ENCODE measurements at regions not wholly inside any gene's neighbourhood (a gene's known extent, or its start where the extent isn't known, plus 50 kb on each side); places are given as distances from the start of the nearest gene placed in this dataset.

- H3K9me3 ChIP-seq, result no peaks in the 10 kb centered on the region
- DNase-seq, result no peak
- intact Hi-C loops (cut with DNase I), result no loop called here
- no peaks in the 10 kb centered on the region for H3K27me3 ChIP-seq
- 67 to 68% methylated on average over 11 of the region's 11 CpGs for WGBS, 2 donors
- H3K4me1 ChIP-seq, result peaks cover 0 to 5% (median 4%) of the 10 kb centered on the region in 3 donors
- H3K36me3 ChIP-seq, result no peaks in the 10 kb centered on the region
- H3K4me3 ChIP-seq, result no peak overlapping the region
- no peak overlapping the region for H3K27ac ChIP-seq
- no peak for TF ChIP-seq POLR2A (IDR thresholded peaks at IDR 0.05)
- TF ChIP-seq, protein P1, sequence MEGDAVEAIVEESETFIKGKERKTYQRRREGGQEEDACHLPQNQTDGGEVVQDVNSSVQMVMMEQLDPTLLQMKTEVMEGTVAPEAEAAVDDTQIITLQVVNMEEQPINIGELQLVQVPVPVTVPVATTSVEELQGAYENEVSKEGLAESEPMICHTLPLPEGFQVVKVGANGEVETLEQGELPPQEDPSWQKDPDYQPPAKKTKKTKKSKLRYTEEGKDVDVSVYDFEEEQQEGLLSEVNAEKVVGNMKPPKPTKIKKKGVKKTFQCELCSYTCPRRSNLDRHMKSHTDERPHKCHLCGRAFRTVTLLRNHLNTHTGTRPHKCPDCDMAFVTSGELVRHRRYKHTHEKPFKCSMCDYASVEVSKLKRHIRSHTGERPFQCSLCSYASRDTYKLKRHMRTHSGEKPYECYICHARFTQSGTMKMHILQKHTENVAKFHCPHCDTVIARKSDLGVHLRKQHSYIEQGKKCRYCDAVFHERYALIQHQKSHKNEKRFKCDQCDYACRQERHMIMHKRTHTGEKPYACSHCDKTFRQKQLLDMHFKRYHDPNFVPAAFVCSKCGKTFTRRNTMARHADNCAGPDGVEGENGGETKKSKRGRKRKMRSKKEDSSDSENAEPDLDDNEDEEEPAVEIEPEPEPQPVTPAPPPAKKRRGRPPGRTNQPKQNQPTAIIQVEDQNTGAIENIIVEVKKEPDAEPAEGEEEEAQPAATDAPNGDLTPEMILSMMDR (IDR thresholded peaks at IDR 0.05), result no peak
Measured at GRCh38 chr6:148068437-148069061, 274.1 kb upstream of the SASH1 start.

DNA sequence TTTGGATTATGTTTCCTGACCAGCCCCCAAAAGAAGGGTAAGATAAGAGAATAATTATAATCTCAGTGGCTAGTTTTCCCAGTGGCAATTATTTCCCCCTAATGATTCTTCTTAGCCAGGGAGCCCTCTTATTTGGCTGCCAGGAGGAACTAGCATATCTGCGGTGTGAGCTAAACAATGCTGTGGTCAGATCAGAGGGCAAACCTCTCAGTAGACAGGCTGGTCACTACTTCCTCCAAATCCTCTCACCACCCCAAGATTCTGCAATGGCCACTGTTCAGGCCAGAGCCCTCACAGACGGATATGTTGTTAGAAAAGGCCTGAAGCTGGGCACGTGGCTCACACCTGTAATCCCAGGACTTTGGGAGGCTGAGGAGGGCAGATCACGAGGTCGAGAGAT, 273.4 kb upstream of the SASH1 start:
- TF ChIP-seq, protein P1 (IDR thresholded peaks at IDR 0.05), result no peak
- TF ChIP-seq POLR2A (IDR thresholded peaks at IDR 0.05), result no peak
- Histone ChIP-seq H3K27me3 (no peaks in the 10 kb centered on the region), H3K4me3 (no peak overlapping the region), H3K4me1 (peaks cover 0 to 12% (median 6%) of the 10 kb centered on the region in 3 donors), H3K27ac (no peak overlapping the region), H3K36me3 (no peaks in the 10 kb centered on the region), H3K9me3 (no peaks in the 10 kb centered on the region)
- DNase-seq, result no peak
- WGBS, 2 donors, result 82 to 84% methylated on average over 4 to 5 of the region's 5 CpGs
- intact Hi-C loops (cut with DNase I), result no loop called here

DNA sequence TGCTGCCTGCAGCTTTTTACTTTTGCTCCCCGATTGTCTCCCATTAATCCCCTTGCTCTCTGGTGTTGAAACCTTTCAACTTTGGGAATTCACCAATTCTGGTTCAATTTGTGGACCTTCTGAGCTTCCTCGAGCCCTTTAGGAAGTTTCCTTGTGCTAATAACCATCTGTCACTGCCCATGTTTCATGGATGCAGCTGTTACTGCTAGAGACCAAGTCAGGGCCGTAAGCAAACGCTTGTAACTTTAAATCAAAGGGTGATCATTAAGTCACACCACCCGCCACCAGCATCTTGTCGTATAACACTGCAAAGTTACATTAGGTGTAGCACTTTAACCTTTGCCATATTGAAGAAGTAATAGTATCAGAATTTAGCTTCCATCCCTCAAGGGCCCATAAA, 268.3 kb upstream of the SASH1 start:
- H3K4me1 ChIP-seq, result peaks cover 0 to 17% (median 6%) of the 10 kb centered on the region in 3 donors
- no peak overlapping the region for H3K4me3 ChIP-seq
- DNase-seq, result no peak
- H3K36me3 ChIP-seq, result no peaks in the 10 kb centered on the region
- H3K27me3 ChIP-seq, result no peaks in the 10 kb centered on the region
- no peaks in the 10 kb centered on the region for H3K9me3 ChIP-seq
- H3K27ac ChIP-seq, result no peak overlapping the region
- intact Hi-C loops (cut with DNase I), result no loop called here
- WGBS, 2 donors, result 65 to 69% methylated on average over 6 of the region's 6 CpGs
- no peak for TF ChIP-seq POLR2A (IDR thresholded peaks at IDR 0.05)
- TF ChIP-seq, protein P1 (IDR thresholded peaks at IDR 0.05), result no peak

GRCh38 chr6:148074738-148075137, 267.9 kb upstream of the SASH1 start:
- intact Hi-C loops (cut with DNase I), result no loop called here
- DNase-seq, result no peak
- H3K27ac ChIP-seq, result no peak overlapping the region
- no peak overlapping the region for H3K4me3 ChIP-seq
- TF ChIP-seq POLR2A (IDR thresholded peaks at IDR 0.05), result no peak
- TF ChIP-seq, protein P1 (IDR thresholded peaks at IDR 0.05), result no peak
- H3K4me1 ChIP-seq, result peaks cover 0 to 17% (median 6%) of the 10 kb centered on the region in 3 donors
- WGBS, 2 donors, result 36% methylated on average over 5 of the region's 5 CpGs
- no peaks in the 10 kb centered on the region for H3K27me3 ChIP-seq
- H3K9me3 ChIP-seq, result no peaks in the 10 kb centered on the region
- no peaks in the 10 kb centered on the region for H3K36me3 ChIP-seq

DNA sequence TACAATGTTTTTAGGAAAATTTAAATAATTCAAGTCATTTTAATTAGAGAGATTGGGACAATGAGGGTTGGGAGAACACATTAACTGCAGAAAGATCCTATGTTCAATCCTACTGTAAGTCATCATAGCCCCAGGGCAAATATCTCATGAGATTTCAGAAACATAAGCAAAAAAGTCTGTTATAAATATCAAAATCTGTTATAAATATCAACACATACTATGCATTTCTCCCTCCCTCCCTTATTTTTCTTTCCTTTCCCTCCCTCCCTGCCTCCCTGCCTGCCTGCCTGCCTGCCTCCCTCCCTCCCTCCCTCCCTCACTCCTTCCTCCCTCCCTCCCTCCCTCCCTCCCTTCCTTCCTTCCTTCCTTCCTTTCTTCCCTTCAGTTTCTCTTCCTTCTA, 267.3 kb upstream of the SASH1 start:
- TF ChIP-seq, protein P1 (IDR thresholded peaks at IDR 0.05), result no peak
- TF ChIP-seq POLR2A (IDR thresholded peaks at IDR 0.05), result no peak
- Histone ChIP-seq H3K27ac (no peak overlapping the region), H3K27me3 (no peaks in the 10 kb centered on the region), H3K36me3 (no peaks in the 10 kb centered on the region), H3K4me3 (no peak overlapping the region), H3K9me3 (no peaks in the 10 kb centered on the region), H3K4me1 (peaks cover 0 to 17% (median 6%) of the 10 kb centered on the region in 3 donors)
- intact Hi-C loops (cut with DNase I), result no loop called here
- DNase-seq, result no peak

Data from esophagus squamous epithelium (tissue), 5 donors.